ENCODE measurements at regions not wholly inside any gene's neighbourhood (a gene's known extent, or its start where the extent isn't known, plus 50 kb on each side); places are given as distances from the start of the nearest gene placed in this dataset.

DNA sequence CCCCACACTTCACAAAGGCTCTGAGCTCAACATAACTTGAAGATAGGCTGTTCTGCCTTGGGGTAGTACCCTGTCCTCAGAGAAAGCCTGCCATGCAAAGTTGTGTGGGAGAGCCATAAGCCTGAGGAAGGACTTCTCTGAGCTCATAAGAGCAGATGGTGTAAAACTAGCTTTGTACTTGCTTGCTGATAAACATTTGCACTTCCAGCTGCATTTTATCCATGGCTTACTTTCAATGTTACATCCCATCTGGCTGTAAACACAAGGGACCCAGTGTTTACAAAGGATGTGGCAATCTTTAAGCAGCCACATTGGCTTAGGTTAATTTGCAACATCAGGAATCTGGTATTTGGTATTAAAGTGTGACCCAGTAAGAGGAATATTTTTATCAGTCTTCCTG is 258.1 kb downstream of the IPO8 start:
- no peaks in the 10 kb centered on the region for H3K4me1 Mint-ChIP-seq (ENCODE audit: low read depth, unreplicated experiment)

DNA sequence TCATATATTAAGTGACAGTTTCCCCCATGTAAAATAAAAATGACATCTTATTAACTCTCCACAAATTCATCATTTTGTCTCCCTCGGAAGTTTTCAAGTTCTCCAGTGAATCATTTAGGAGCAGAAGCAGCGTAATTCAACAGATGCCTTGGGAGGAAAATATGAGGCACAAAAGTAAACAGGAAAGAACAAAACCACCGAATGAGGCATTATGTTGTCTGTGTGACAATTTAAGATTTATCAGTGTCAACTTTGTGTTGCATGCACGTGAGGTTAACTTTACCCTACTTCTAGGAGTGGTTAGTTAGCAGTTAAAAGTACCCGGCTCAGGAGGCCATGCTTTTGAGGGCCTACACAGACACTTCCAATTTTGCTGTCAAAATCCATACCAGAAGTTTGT is 258.6 kb downstream of the IPO8 start:
- no peak overlapping the region for H3K9ac ChIP-seq (ENCODE audit: low read length)
- H3K4me3 Mint-ChIP-seq (ENCODE audit: unreplicated experiment), result no peak overlapping the region
- no peaks in the 10 kb centered on the region for H3K4me1 Mint-ChIP-seq (ENCODE audit: low read depth, unreplicated experiment)
- no peaks in the 10 kb centered on the region for H3K27me3 ChIP-seq (ENCODE audit: insufficient read depth, low read length)
- H3K9me3 Mint-ChIP-seq (ENCODE audit: unreplicated experiment), result no peaks in the 10 kb centered on the region
- no peaks in the 10 kb centered on the region for H4K20me1 ChIP-seq (ENCODE audit: insufficient read depth, low read length)
- no peak overlapping the region for H3K27ac ChIP-seq (ENCODE audit: low read depth, low read length)
- H3K36me3 Mint-ChIP-seq (ENCODE audit: low read depth, unreplicated experiment), result no peaks in the 10 kb centered on the region
- H3K36me3 ChIP-seq (ENCODE audit: insufficient read depth, low read length), result no peaks in the 10 kb centered on the region
- H3K4me1 ChIP-seq (ENCODE audit: insufficient read depth, low read length), result no peaks in the 10 kb centered on the region
- H3K79me2 ChIP-seq (ENCODE audit: insufficient read depth, low read length), result no peaks in the 10 kb centered on the region
- H3K4me3 ChIP-seq (ENCODE audit: insufficient read depth, low read depth, low read length), result no peak overlapping the region
- no peak overlapping the region for H3K27ac Mint-ChIP-seq (ENCODE audit: unreplicated experiment)
- FAIRE-seq, result no peak
- H3K27me3 Mint-ChIP-seq (ENCODE audit: low read depth, unreplicated experiment), result no peaks in the 10 kb centered on the region
- no peak for DNase-seq (ENCODE audit: low read depth)
- TF ChIP-seq, protein P1, sequence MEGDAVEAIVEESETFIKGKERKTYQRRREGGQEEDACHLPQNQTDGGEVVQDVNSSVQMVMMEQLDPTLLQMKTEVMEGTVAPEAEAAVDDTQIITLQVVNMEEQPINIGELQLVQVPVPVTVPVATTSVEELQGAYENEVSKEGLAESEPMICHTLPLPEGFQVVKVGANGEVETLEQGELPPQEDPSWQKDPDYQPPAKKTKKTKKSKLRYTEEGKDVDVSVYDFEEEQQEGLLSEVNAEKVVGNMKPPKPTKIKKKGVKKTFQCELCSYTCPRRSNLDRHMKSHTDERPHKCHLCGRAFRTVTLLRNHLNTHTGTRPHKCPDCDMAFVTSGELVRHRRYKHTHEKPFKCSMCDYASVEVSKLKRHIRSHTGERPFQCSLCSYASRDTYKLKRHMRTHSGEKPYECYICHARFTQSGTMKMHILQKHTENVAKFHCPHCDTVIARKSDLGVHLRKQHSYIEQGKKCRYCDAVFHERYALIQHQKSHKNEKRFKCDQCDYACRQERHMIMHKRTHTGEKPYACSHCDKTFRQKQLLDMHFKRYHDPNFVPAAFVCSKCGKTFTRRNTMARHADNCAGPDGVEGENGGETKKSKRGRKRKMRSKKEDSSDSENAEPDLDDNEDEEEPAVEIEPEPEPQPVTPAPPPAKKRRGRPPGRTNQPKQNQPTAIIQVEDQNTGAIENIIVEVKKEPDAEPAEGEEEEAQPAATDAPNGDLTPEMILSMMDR (IDR thresholded peaks at IDR 0.05; ENCODE audit: insufficient read depth, low read depth, low read length), result no peak
- TF ChIP-seq EZH2 (IDR thresholded peaks at IDR 0.05; ENCODE audit: insufficient read depth, low read length), result no peak
- no peak overlapping the region for H3K4me2 ChIP-seq (ENCODE audit: low read length)
- no peak overlapping the region for H2AFZ ChIP-seq (ENCODE audit: low read depth, low read length)
- no peaks in the 10 kb centered on the region for H3K9me3 ChIP-seq (ENCODE audit: insufficient read depth, low read depth, low read length)

More for the DNA sequence above, 258.1 kb downstream of the IPO8 start:
- Histone ChIP-seq H3K4me3 (ENCODE audit: insufficient read depth, low read depth, low read length) (no peak overlapping the region), H3K9ac (ENCODE audit: low read length) (no peak overlapping the region), H3K27ac (ENCODE audit: low read depth, low read length) (no peak overlapping the region), H3K27me3 (ENCODE audit: insufficient read depth, low read length) (no peaks in the 10 kb centered on the region), H3K4me2 (ENCODE audit: low read length) (no peak overlapping the region), H3K36me3 (ENCODE audit: insufficient read depth, low read length) (no peaks in the 10 kb centered on the region), H2AFZ (ENCODE audit: low read depth, low read length) (no peak overlapping the region), H4K20me1 (ENCODE audit: insufficient read depth, low read length) (no peaks in the 10 kb centered on the region), H3K9me3 (ENCODE audit: insufficient read depth, low read depth, low read length) (no peaks in the 10 kb centered on the region), H3K79me2 (ENCODE audit: insufficient read depth, low read length) (no peaks in the 10 kb centered on the region), H3K4me1 (ENCODE audit: insufficient read depth, low read length) (no peaks in the 10 kb centered on the region)
- Mint-ChIP-seq H3K9me3 (ENCODE audit: unreplicated experiment) (no peaks in the 10 kb centered on the region), H3K27me3 (ENCODE audit: low read depth, unreplicated experiment) (no peaks in the 10 kb centered on the region), H3K4me3 (ENCODE audit: unreplicated experiment) (no peak overlapping the region), H3K27ac (ENCODE audit: unreplicated experiment) (no peak overlapping the region), H3K36me3 (ENCODE audit: low read depth, unreplicated experiment) (no peaks in the 10 kb centered on the region)
- TF ChIP-seq EZH2 (IDR thresholded peaks at IDR 0.05; ENCODE audit: insufficient read depth, low read length), result no peak
- TF ChIP-seq, protein P1 (IDR thresholded peaks at IDR 0.05; ENCODE audit: insufficient read depth, low read depth, low read length), result no peak
- FAIRE-seq, result no peak
- DNase-seq (ENCODE audit: low read depth), result no peak

DNA sequence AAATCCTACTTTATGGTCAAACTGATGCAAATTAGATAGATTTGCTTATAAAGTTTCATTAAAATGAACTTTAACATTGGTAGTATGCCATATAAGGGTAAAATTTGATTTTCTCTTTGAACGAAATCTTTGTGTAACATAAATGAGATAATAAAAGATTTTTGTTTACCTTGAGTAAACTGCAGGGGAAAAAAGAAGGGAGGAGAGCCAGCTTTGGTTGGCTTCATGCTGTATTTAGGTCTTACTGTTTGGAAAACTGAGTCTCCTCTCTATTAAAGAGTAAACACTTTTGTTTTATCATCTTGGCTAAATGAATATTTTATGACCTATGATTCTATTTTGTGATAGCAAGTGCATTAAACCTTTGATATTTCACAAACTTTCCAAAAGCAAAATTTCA is 267.6 kb downstream of the IPO8 start:
- no peak for DNase-seq (ENCODE audit: low read depth)

More for the DNA sequence above, 267.6 kb downstream of the IPO8 start:
- no peaks in the 10 kb centered on the region for H3K4me1 ChIP-seq (ENCODE audit: insufficient read depth, low read length)
- Mint-ChIP-seq H3K4me3 (ENCODE audit: unreplicated experiment) (no peak overlapping the region), H3K36me3 (ENCODE audit: low read depth, unreplicated experiment) (no peaks in the 10 kb centered on the region), H3K27ac (ENCODE audit: unreplicated experiment) (no peak overlapping the region), H3K4me1 (ENCODE audit: low read depth, unreplicated experiment) (no peaks in the 10 kb centered on the region), H3K27me3 (ENCODE audit: low read depth, unreplicated experiment) (peaks cover 2% of the 10 kb centered on the region), H3K9me3 (ENCODE audit: unreplicated experiment) (peaks cover 5% of the 10 kb centered on the region)
- no peak overlapping the region for H3K4me3 ChIP-seq (ENCODE audit: insufficient read depth, low read depth, low read length)
- H3K9ac ChIP-seq (ENCODE audit: low read length), result no peak overlapping the region
- H4K20me1 ChIP-seq (ENCODE audit: insufficient read depth, low read length), result no peaks in the 10 kb centered on the region
- no peak overlapping the region for H3K27ac ChIP-seq (ENCODE audit: low read depth, low read length)
- H2AFZ ChIP-seq (ENCODE audit: low read depth, low read length), result no peak overlapping the region
- no peaks in the 10 kb centered on the region for H3K36me3 ChIP-seq (ENCODE audit: insufficient read depth, low read length)
- no peaks in the 10 kb centered on the region for H3K79me2 ChIP-seq (ENCODE audit: insufficient read depth, low read length)
- no peak for TF ChIP-seq EZH2 (IDR thresholded peaks at IDR 0.05; ENCODE audit: insufficient read depth, low read length)
- TF ChIP-seq, protein P1 (IDR thresholded peaks at IDR 0.05; ENCODE audit: insufficient read depth, low read depth, low read length), result no peak
- H3K9me3 ChIP-seq (ENCODE audit: insufficient read depth, low read depth, low read length), result peaks cover 3% of the 10 kb centered on the region
- H3K4me2 ChIP-seq (ENCODE audit: low read length), result no peak overlapping the region
- no peak for FAIRE-seq
- H3K27me3 ChIP-seq (ENCODE audit: insufficient read depth, low read length), result no peaks in the 10 kb centered on the region
